HCT116 (cell line): ENCODE measurements at regions not wholly inside any gene's neighbourhood (a gene's known extent, or its start where the extent isn't known, plus 50 kb on each side); places are given as distances from the start of the nearest gene placed in this dataset.

Source experiments
- ATAC-seq: fragments of 200-7000 bp; cut with Tn5 transposase; 2 replicates; pipeline ENCODE4 v1.9.1; 2020; ENCODE audit warnings: mild to moderate bottlenecking, moderate library complexity
- BruUV-seq: library from RNA; stranded (reverse); fragments of 400-500 nt; replicated peaks from 2 replicates; lab custom pipeline; 2021; lab: Mats Ljungman, UMichigan
- CTCF ChIA-PET: fragments of 300-600 bp; sonication (Branson Sonifier 250); formaldehyde crosslinking; loops from one replicate; lab custom pipeline; 2021; ENCODE audit warnings: antibody characterized with exemption; lab: Charles Lee
- POLR2A ChIA-PET: fragments of 300-600, 350-600 bp; sonication (Branson Sonifier 250); formaldehyde crosslinking; loops from one replicate; lab custom pipeline; 2021; ENCODE audit warnings: antibody characterized with exemption; lab: Charles Lee
- RAD21 ChIA-PET, 2 experiments: fragments of 300-600 bp; sonication (Branson Sonifier 250); formaldehyde crosslinking; loops; one replicate each; lab custom pipeline; 2023; ENCODE audit warnings: low total read pairs in 2 of 2; ENCODE audit not compliant: uncharacterized antibody in 2 of 2, unreplicated experiment in 2 of 2, low non-redundant PET in 1 of 2; lab: Charles Lee
- DNase-seq: peaks from one replicate; pipeline ENCODE4 v3.0.0-alpha.2; 2010; ENCODE audit warnings: low read depth, low spot score
- H2AFZ ChIP-seq: fragments of 200-600 bp; shearing (Covaris generic), sonication (generic); 2 replicates; pipeline ENCODE4 v1.6.1; 2017; ENCODE audit warnings: low read depth, mixed run types, mixed read lengths, antibody characterized with exemption, low read length; ENCODE audit not compliant: poor library complexity, severe bottlenecking
- H3K27ac ChIP-seq: 2 replicates; pipeline ENCODE4 v1.5.1; 2012; ENCODE audit warnings: low read depth, low read length
- H3K27me3 ChIP-seq: fragments of 200-600 bp; sonication (generic); 2 replicates; pipeline ENCODE4 v1.6.1; 2016; ENCODE audit warnings: mixed run types, low read length, mixed read lengths; ENCODE audit not compliant: insufficient read depth
- H3K36me3 ChIP-seq, 2 experiments: fragments of 200-500 bp in 1 of 2; fragments of 200-600 bp in 1 of 2; sonication (Bioruptor generic) in 1 of 2; sonication (generic) in 1 of 2; 2 replicates each; pipeline versions ENCODE4 v1.5.1 to v1.6.1; 2014 to 2016; ENCODE audit warnings: low read length in 2 of 2, inconsistent platforms in 1 of 2, mixed read lengths in 1 of 2, mixed run types in 1 of 2; ENCODE audit not compliant: insufficient read depth in 2 of 2, control insufficient read depth in 1 of 2
- H3K4me1 ChIP-seq, 2 experiments: fragments of 200-600 bp in 1 of 2; sonication (generic) in 1 of 2; 2 replicates each; pipeline versions ENCODE4 v1.5.1 to v1.6.1; 2012 to 2017; ENCODE audit warnings: low read length in 2 of 2, inconsistent platforms in 1 of 2, mild to moderate bottlenecking in 1 of 2, mixed read lengths in 1 of 2, mixed run types in 1 of 2, moderate library complexity in 1 of 2; ENCODE audit not compliant: insufficient read depth in 2 of 2, control insufficient read depth in 1 of 2
- H3K4me2 ChIP-seq: fragments of 200-600 bp; sonication (generic); 2 replicates; pipeline ENCODE4 v1.6.1; 2017; ENCODE audit warnings: mixed run types, low read length, mixed read lengths
- H3K4me3 ChIP-seq, 2 experiments: fragments of 200-600 bp in 1 of 2; sonication (generic) in 1 of 2; replicated peaks in 1 of 2; 2 replicates each; pipeline ENCODE4 v1.5.1; 2011 to 2016; ENCODE audit warnings: low read length in 2 of 2, control low read depth in 1 of 2, low read depth in 1 of 2, mild to moderate bottlenecking in 1 of 2, mixed read lengths in 1 of 2, mixed run types in 1 of 2
- H3K79me2 ChIP-seq: fragments of 200-600 bp; sonication (generic); 2 replicates; pipeline ENCODE4 v1.6.1; 2017; ENCODE audit warnings: mild to moderate bottlenecking, mixed run types, low read length, moderate library complexity, mixed read lengths; ENCODE audit not compliant: insufficient read depth
- H3K9ac ChIP-seq: fragments of 200-600 bp; sonication (generic); 2 replicates; pipeline ENCODE4 v1.6.1; 2016; ENCODE audit warnings: low read length, mixed read lengths
- H3K9me2 ChIP-seq: fragments of 200-600 bp; sonication (generic), shearing (Covaris generic); 2 replicates; pipeline ENCODE4 v1.6.1; 2017; ENCODE audit warnings: mixed run types, mild to moderate bottlenecking, moderate library complexity; ENCODE audit not compliant: insufficient read depth
- H3K9me3 ChIP-seq, 2 experiments: fragments of 200-500 bp in 1 of 2; fragments of 200-600 bp in 1 of 2; sonication (Bioruptor generic) in 1 of 2; sonication (generic) in 1 of 2; 2 replicates each; pipeline ENCODE4 v1.6.1; 2014 to 2017; ENCODE audit warnings: low read length in 2 of 2, mixed read lengths in 2 of 2, inconsistent platforms in 1 of 2, low read depth in 1 of 2, mild to moderate bottlenecking in 1 of 2, mixed run types in 1 of 2, moderate library complexity in 1 of 2; ENCODE audit not compliant: control insufficient read depth in 1 of 2, insufficient read depth in 1 of 2
- H4K20me1 ChIP-seq: fragments of 200-600 bp; sonication (generic), shearing (Covaris generic); 2 replicates; pipeline ENCODE4 v1.6.1; 2017; ENCODE audit warnings: mixed run types, mild to moderate bottlenecking, moderate library complexity; ENCODE audit not compliant: insufficient read depth
- ATF3 ChIP-seq: IDR thresholded peaks from 2 replicates; pipeline ENCODE4 v1.6.1; 2012
- CTCF ChIP-seq, 3 experiments: fragments of 200-600 bp in 1 of 3; sonication (generic) in 1 of 3; IDR thresholded peaks in 2 of 3; conservative IDR thresholded peaks in 1 of 3; 2 replicates each; pipeline ENCODE4 v1.5.1; 2012 to 2017; ENCODE audit warnings: low read depth in 2 of 3, low read length in 2 of 3, antibody characterized with exemption in 1 of 3, borderline replicate concordance in 1 of 3, control low read depth in 1 of 3, mild to moderate bottlenecking in 1 of 3, mixed read lengths in 1 of 3, mixed run types in 1 of 3, moderate library complexity in 1 of 3; ENCODE audit not compliant: insufficient read depth in 1 of 3
- intact Hi-C: fragments of 100-400 bp; cut with micrococcal nuclease; formaldehyde crosslinking; loops from 2 replicates; pipeline ENCODE4 v1.10.0; 2022

- H3K36me3 ChIP-seq, result no peaks in the 10 kb centered on the region
Observed at GRCh38 chr10:120650705-120651399, 193.8 kb downstream of the PLPP4 start.

More at GRCh38 chr10:120650705-120651399, 193.8 kb downstream of the PLPP4 start:
- no TSS peak for BruUV-seq
- Histone ChIP-seq H3K4me3 (no peak overlapping the region), H3K9me3 (no peaks in the 10 kb centered on the region), H3K27ac (no peak overlapping the region), H3K79me2 (no peaks in the 10 kb centered on the region), H4K20me1 (no peaks in the 10 kb centered on the region), H2AFZ (no peak overlapping the region), H3K9me2 (no peaks in the 10 kb centered on the region), H3K4me2 (no peak overlapping the region), H3K9ac (no peak overlapping the region), H3K4me1 (no peaks in the 10 kb centered on the region), H3K27me3 (peaks cover 44% of the 10 kb centered on the region)
- intact Hi-C loops, result no loop called here
- DNase-seq, result no peak
- ChIA-PET RAD21 (no interaction called here), POLR2A (no interaction called here), CTCF (no interaction called here)
- no peak for ATAC-seq
- no peak for TF ChIP-seq CTCF (IDR thresholded peaks at IDR 0.05 in 2 of 3, conservative IDR thresholded peaks at IDR 0.05 in 1 of 3; ENCODE audit: borderline replicate concordance in 1 of 3, insufficient read depth in 1 of 3, low read depth in 2 of 3, low read length in 2 of 3)
- no peak for TF ChIP-seq ATF3
